Urinary bladder (tissue), 3 donors: ENCODE measurements at regions not wholly inside any gene's neighbourhood (a gene's known extent, or its start where the extent isn't known, plus 50 kb on each side); places are given as distances from the start of the nearest gene placed in this dataset.

ENCODE experiments used
- DNase-seq: peaks from one replicate; pipeline ENCODE4 v3.0.0-alpha.2; 2015; ENCODE audit errors: extremely low spot score
- H3K27ac ChIP-seq: one replicate; pipeline ENCODE4 v1.5.1; 2013; ENCODE audit warnings: low read depth, mild to moderate bottlenecking, moderate library complexity
- H3K36me3 ChIP-seq: one replicate; pipeline ENCODE4 v1.6.1; 2013; ENCODE audit warnings: mild to moderate bottlenecking, moderate library complexity; ENCODE audit not compliant: insufficient read depth
- H3K4me1 ChIP-seq: one replicate; pipeline ENCODE4 v1.6.1; 2013; ENCODE audit warnings: mild to moderate bottlenecking, moderate library complexity; ENCODE audit not compliant: insufficient read depth
- H3K4me3 ChIP-seq: one replicate; pipeline ENCODE4 v1.5.1; 2013; ENCODE audit warnings: low read depth, low read length
- WGBS: extraction: QIAGEN DNeasy Blood & Tissue Kit; methylation state at CpG from one replicate; pipeline ENCODE4 v1.1.7; 2013; 5-methylcytosine and 5-hydroxymethylcytosine counted together
- donor health status: healthy with polysubstance abuse.
- donor health status: healthy.

GRCh38 chr5:143889986-143890385 lies 78.0 kb downstream of the HMHB1 start:
- Histone ChIP-seq H3K4me1 (no peaks in the 10 kb centered on the region), H3K36me3 (no peaks in the 10 kb centered on the region), H3K27ac (no peak overlapping the region), H3K4me3 (no peak overlapping the region)
- 82% methylated on average over 3 of the region's 3 CpGs for WGBS
- no peak for DNase-seq

DNA sequence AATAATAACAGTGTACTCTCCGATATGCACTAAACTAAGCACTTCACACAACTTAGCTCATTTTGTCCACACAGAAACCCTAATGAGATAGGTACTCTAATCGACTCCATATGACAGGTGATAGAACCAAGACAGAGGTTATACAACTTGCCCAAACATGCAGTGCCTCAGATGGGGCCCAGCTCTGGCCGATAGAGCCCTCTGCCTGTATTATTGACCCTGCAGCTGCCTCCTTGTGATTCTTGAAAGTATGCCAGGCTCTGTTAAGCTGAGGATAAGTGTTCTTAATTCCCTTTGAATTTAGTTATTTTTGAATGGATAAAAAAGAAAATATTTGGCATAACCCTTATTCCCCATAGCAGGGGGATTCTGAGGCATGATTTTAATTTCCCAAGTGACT lies 78.5 kb downstream of the HMHB1 start:
- Histone ChIP-seq H3K27ac (no peak overlapping the region), H3K4me1 (no peaks in the 10 kb centered on the region), H3K36me3 (no peaks in the 10 kb centered on the region), H3K4me3 (no peak overlapping the region)
- no peak for DNase-seq
- WGBS, result 51% methylated on average over 3 of the region's 3 CpGs

GRCh38 chr5:143892271-143892670 lies 80.3 kb downstream of the HMHB1 start:
- H3K36me3 ChIP-seq, result no peaks in the 10 kb centered on the region
- H3K4me3 ChIP-seq, result no peak overlapping the region
- no peaks in the 10 kb centered on the region for H3K4me1 ChIP-seq
- H3K27ac ChIP-seq, result no peak overlapping the region
- DNase-seq, result no peak
- 62% methylated on average over 1 of the region's 1 CpG for WGBS

- Histone ChIP-seq H3K36me3 (no peaks in the 10 kb centered on the region), H3K4me3 (no peak overlapping the region), H3K4me1 (no peaks in the 10 kb centered on the region), H3K27ac (no peak overlapping the region)
- no peak for DNase-seq
- WGBS, result 76% methylated on average over 2 of the region's 2 CpGs
These were observed 80.9 kb downstream of the HMHB1 start for GRCh38 chr5:143892908-143893307.

DNA sequence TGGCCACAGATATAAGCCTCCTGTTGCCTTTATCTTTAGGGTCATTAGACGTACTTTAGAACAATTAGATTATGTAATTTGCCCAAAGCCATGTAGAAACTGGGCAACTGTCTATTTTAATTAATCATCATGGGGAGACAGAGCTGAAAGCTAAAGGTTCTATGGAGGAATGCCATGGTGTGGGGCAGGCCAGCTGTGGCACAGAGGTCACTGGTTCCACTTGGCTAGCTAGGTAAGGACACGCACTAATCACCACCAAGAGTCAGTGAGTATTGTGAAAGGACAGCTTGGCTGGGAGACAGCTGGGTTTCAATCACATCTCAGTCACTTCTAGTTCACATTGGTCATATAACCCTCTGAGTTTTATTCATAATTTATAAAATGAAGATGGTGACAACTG lies 81.7 kb downstream of the HMHB1 start:
- H3K4me1 ChIP-seq, result no peaks in the 10 kb centered on the region
- 92% methylated on average over 2 of the region's 2 CpGs for WGBS
- H3K36me3 ChIP-seq, result no peaks in the 10 kb centered on the region
- no peak for DNase-seq
- H3K27ac ChIP-seq, result no peak overlapping the region
- no peak overlapping the region for H3K4me3 ChIP-seq

- H3K4me1 ChIP-seq, result no peaks in the 10 kb centered on the region
- WGBS, result 92% methylated on average over 2 of the region's 2 CpGs
- no peaks in the 10 kb centered on the region for H3K36me3 ChIP-seq
- H3K4me3 ChIP-seq, result no peak overlapping the region
- H3K27ac ChIP-seq, result no peak overlapping the region
- DNase-seq, result no peak
These were observed 84.6 kb downstream of the HMHB1 start for GRCh38 chr5:143896516-143896915.

DNA sequence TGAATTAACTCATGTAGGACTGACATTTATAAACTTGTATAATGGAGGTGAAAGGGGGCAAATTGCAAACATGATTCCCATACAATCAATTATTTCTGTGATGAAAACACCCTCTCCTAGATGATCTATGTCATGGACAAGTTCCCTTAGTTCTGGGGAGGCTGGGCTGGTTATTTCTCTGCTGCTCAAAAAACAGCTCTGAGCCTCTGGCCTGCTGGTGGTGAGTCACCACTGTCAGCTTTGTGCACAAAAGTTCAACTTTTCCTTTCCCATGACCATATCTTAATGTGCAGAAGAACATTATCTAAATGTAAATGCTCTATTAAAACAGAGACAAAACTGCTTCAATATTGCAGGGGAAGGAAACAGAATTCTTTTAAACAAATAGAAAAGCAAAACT lies 85.0 kb downstream of the HMHB1 start:
- DNase-seq, result no peak
- Histone ChIP-seq H3K36me3 (no peaks in the 10 kb centered on the region), H3K27ac (no peak overlapping the region), H3K4me1 (no peaks in the 10 kb centered on the region), H3K4me3 (no peak overlapping the region)

GRCh38 chr5:143898381-143898780 lies 86.4 kb downstream of the HMHB1 start:
- no peaks in the 10 kb centered on the region for H3K4me1 ChIP-seq
- H3K27ac ChIP-seq, result no peak overlapping the region
- H3K36me3 ChIP-seq, result no peaks in the 10 kb centered on the region
- WGBS, result 76% methylated on average over 1 of the region's 1 CpG
- H3K4me3 ChIP-seq, result no peak overlapping the region
- no peak for DNase-seq

GRCh38 chr5:143898916-143899591 lies 87.1 kb downstream of the HMHB1 start:
- no peak overlapping the region for H3K4me3 ChIP-seq
- WGBS, result 58% methylated on average over 6 of the region's 6 CpGs
- DNase-seq, result no peak
- H3K4me1 ChIP-seq, result no peaks in the 10 kb centered on the region
- H3K36me3 ChIP-seq, result no peaks in the 10 kb centered on the region
- H3K27ac ChIP-seq, result no peak overlapping the region

- DNase-seq, result no peak
- H3K4me1 ChIP-seq, result no peaks in the 10 kb centered on the region
- H3K27ac ChIP-seq, result no peak overlapping the region
- H3K36me3 ChIP-seq, result no peaks in the 10 kb centered on the region
- no peak overlapping the region for H3K4me3 ChIP-seq
- WGBS, result 99% methylated on average over 1 of the region's 1 CpG
These were observed 97.0 kb downstream of the HMHB1 start for GRCh38 chr5:143908959-143909358.

GRCh38 chr5:143913008-143913752 lies 101.2 kb downstream of the HMHB1 start:
- no peak overlapping the region for H3K4me3 ChIP-seq
- no peaks in the 10 kb centered on the region for H3K36me3 ChIP-seq
- WGBS, result 91% methylated on average over 1 of the region's 1 CpG
- H3K4me1 ChIP-seq, result no peaks in the 10 kb centered on the region
- H3K27ac ChIP-seq, result no peak overlapping the region
- DNase-seq, result no peak

- Histone ChIP-seq H3K4me3 (no peak overlapping the region), H3K4me1 (no peaks in the 10 kb centered on the region), H3K36me3 (no peaks in the 10 kb centered on the region), H3K27ac (no peak overlapping the region)
- no peak for DNase-seq
- WGBS, result 32% methylated on average over 1 of the region's 1 CpG
These were observed 102.8 kb downstream of the HMHB1 start for GRCh38 chr5:143914756-143915155.

- no peak for DNase-seq
- H3K4me1 ChIP-seq, result no peaks in the 10 kb centered on the region
- 82% methylated on average over 2 of the region's 2 CpGs for WGBS
These were observed 104.5 kb downstream of the HMHB1 start for GRCh38 chr5:143916451-143916850.

DNA sequence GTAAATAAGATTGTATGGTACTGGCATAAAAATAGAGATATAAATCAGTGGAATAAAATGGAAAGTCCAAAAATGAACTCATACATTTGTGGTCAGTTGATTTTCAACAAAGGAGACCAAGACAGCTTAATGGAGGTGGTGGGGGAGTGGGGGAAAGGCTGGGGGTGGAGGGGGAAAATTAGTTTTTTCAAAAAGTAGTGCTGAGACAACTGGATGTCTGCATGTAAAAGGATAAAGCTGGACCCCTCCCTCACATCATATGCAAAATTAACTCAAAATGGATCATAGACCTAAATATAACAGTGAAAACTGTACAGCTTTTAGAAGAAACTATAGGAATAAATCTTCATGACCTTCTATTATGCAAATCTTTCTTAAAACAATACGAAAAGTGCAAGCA lies 107.0 kb downstream of the HMHB1 start:
- Histone ChIP-seq H3K27ac (no peak overlapping the region), H3K4me1 (no peaks in the 10 kb centered on the region), H3K4me3 (no peak overlapping the region), H3K36me3 (no peaks in the 10 kb centered on the region)
- no peak for DNase-seq
- WGBS, result 97% methylated on average over 1 of the region's 1 CpG

More at GRCh38 chr5:143916451-143916850, 104.5 kb downstream of the HMHB1 start:
- Histone ChIP-seq H3K4me3 (no peak overlapping the region), H3K36me3 (no peaks in the 10 kb centered on the region), H3K27ac (no peak overlapping the region)
